ENCODE measurements at regions not wholly inside any gene's neighbourhood (a gene's known extent, or its start where the extent isn't known, plus 50 kb on each side); places are given as distances from the start of the nearest gene placed in this dataset.

DNA sequence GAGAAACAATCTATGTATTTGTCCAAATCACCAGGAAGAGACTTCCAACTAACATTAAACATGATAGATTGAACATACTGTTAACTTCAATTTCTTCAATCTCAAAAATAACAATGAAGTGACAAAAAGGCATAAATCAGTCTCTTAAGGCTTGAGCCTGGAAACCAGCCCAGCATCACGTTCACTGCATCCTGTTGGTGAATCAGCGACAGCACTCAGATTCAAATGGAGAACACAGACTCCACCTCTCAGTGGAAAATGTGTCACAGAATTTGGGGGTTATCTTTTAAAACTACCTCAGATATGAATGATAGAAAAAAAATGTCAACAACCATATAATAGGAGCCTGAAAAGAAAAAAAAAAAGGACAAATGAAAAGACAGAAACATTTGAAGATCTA lies 212.0 kb downstream of the MINAR1 start:
- TF ChIP-seq POLR2AphosphoS5 (IDR thresholded peaks at IDR 0.05; ENCODE audit: borderline replicate concordance, low read depth, low read length): no peak
- no peak for TF ChIP-seq EZH2 (IDR thresholded peaks at IDR 0.05)
- TF ChIP-seq FOXP2 (optimal IDR thresholded peaks at IDR 0.05; ENCODE audit: control extremely low read depth, extremely low read length, insufficient read depth): no peak

All from SK-N-MC (cell line).